HepG2 (cell line): ENCODE measurements at regions not wholly inside any gene's neighbourhood (a gene's known extent, or its start where the extent isn't known, plus 50 kb on each side); places are given as distances from the start of the nearest gene placed in this dataset.

ENCODE experiments used
- CBX5 ChIP-seq: sonication (generic); formaldehyde crosslinking; IDR thresholded peaks from 2 replicates; pipeline ENCODE4 v1.4.0; 2020; ENCODE audit warnings: missing genetic modification reagents, borderline replicate concordance
- CTCF ChIP-seq: sonication (generic); formaldehyde crosslinking; IDR thresholded peaks from 2 replicates; pipeline ENCODE4 v1.5.0; 2020; ENCODE audit warnings: mild to moderate bottlenecking, missing genetic modification reagents, moderate library complexity
- FOXK1 ChIP-seq: sonication (generic); formaldehyde crosslinking; IDR thresholded peaks from 2 replicates; pipeline ENCODE4 v1.4.0; 2020; ENCODE audit warnings: low read depth, missing genetic modification reagents, borderline replicate concordance
- HNRNPL ChIP-seq: fragments of 200-400 bp; formaldehyde crosslinking; IDR thresholded peaks from 2 replicates; pipeline ENCODE4 v1.6.1; 2017; ENCODE audit warnings: mild to moderate bottlenecking, low read depth, low read length
- JUND ChIP-seq: sonication (generic); formaldehyde crosslinking; IDR thresholded peaks from 2 replicates; pipeline ENCODE4 v1.8.0; 2022; ENCODE audit warnings: mild to moderate bottlenecking, missing genetic modification reagents
- NFRKB ChIP-seq: fragments of 450-650 bp; IDR thresholded peaks from 2 replicates; pipeline ENCODE4 v1.6.1; 2017
- TAF15 ChIP-seq: fragments of 200-400 bp; formaldehyde crosslinking; IDR thresholded peaks from one replicate; pipeline ENCODE4 v1.6.1; 2018; ENCODE audit warnings: mild to moderate bottlenecking, low read depth, low read length; ENCODE audit not compliant: poor library complexity, severe bottlenecking
- TBP ChIP-seq: sonication (generic); formaldehyde crosslinking; IDR thresholded peaks from 2 replicates; pipeline ENCODE4 v1.5.0; 2020; ENCODE audit warnings: missing genetic modification reagents
- ZFX ChIP-seq: sonication (generic); formaldehyde crosslinking; IDR thresholded peaks from 2 replicates; pipeline ENCODE4 v1.4.0; 2020; ENCODE audit warnings: mild to moderate bottlenecking, low read depth, missing genetic modification reagents, moderate library complexity
- ZNF510 ChIP-seq: sonication (generic); formaldehyde crosslinking; IDR thresholded peaks from 2 replicates; pipeline ENCODE4 v1.4.0; 2020; ENCODE audit warnings: low read depth, mild to moderate bottlenecking, missing genetic modification reagents
- ZNF777 ChIP-seq: sonication (generic); formaldehyde crosslinking; IDR thresholded peaks from 2 replicates; pipeline ENCODE4 v1.4.0; 2020; ENCODE audit warnings: missing genetic modification reagents
- ZSCAN9 ChIP-seq: IDR thresholded peaks from 2 replicates; pipeline ENCODE4 v1.6.1; 2016; ENCODE audit warnings: borderline replicate concordance
- TF ChIP-seq, protein P1 (sequence below): sonication (generic); formaldehyde crosslinking; conservative IDR thresholded peaks from 2 replicates; pipeline ENCODE4 v1.4.0; 2020; ENCODE audit warnings: missing genetic modification reagents

DNA sequence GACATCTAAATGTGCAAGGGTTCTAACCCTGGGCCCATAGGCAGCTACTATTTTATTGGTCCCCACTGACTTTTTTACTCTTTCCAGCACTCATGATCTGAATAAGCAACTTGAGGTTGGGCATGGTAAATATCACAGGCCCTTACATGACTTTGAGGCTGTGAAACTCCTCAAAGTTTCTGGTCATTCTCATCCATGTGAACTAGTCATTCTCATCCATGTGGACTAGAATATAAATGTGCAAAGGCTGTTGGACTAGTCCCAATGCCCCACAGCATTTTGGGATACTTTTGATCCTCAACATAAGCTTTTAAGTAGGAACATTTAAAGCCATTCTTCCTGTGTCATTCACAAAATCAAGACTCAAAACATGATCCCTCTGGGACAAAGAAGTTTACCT lies 290.7 kb upstream of the PPARGC1A start:
- TF ChIP-seq ZSCAN9 = no peak
- TF ChIP-seq NFRKB = no peak
- TF ChIP-seq ZFX (CRISPR knock-in tag) = no peak
- TF ChIP-seq JUND (CRISPR knock-in tag) = no peak
- no peak for TF ChIP-seq CBX5 (CRISPR knock-in tag)
- TF ChIP-seq ZNF777 (CRISPR knock-in tag) = no peak
- no peak for TF ChIP-seq TBP (CRISPR knock-in tag)
- no peak for TF ChIP-seq FOXK1
- no peak for TF ChIP-seq HNRNPL
- no peak for TF ChIP-seq TAF15
- TF ChIP-seq ZNF510 (CRISPR knock-in tag) = no peak
- TF ChIP-seq CTCF (CRISPR knock-in tag) = no peak
- TF ChIP-seq, protein P1, sequence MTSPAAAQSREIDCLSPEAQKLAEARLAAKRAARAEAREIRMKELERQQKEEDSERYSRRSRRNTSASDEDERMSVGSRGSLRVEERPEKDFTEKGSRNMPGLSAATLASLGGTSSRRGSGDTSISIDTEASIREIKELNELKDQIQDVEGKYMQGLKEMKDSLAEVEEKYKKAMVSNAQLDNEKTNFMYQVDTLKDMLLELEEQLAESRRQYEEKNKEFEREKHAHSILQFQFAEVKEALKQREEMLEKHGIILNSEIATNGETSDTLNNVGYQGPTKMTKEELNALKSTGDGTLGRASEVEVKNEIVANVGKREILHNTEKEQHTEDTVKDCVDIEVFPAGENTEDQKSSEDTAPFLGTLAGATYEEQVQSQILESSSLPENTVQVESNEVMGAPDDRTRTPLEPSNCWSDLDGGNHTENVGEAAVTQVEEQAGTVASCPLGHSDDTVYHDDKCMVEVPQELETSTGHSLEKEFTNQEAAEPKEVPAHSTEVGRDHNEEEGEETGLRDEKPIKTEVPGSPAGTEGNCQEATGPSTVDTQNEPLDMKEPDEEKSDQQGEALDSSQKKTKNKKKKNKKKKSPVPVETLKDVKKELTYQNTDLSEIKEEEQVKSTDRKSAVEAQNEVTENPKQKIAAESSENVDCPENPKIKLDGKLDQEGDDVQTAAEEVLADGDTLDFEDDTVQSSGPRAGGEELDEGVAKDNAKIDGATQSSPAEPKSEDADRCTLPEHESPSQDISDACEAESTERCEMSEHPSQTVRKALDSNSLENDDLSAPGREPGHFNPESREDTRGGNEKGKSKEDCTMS (CRISPR knock-in tag) = no peak
